BJ (cell line): ENCODE measurements at regions not wholly inside any gene's neighbourhood (a gene's known extent, or its start where the extent isn't known, plus 50 kb on each side); places are given as distances from the start of the nearest gene placed in this dataset.

Experiments
- CTCF ChIA-PET: fragments of 350-600 bp; formaldehyde crosslinking; extraction: SDS; loops from one replicate; lab custom pipeline; 2021; ENCODE audit warnings: antibody characterized with exemption, inconsistent platforms; lab: Yijun Ruan, JAX
- POLR2A ChIA-PET: fragments of 300-600 bp; sonication (Branson Sonifier 250); formaldehyde crosslinking; extraction: SDS; loops from one replicate; lab custom pipeline; 2021; ENCODE audit warnings: antibody characterized with exemption; lab: Charles Lee
- DNase-seq: peaks from one replicate; pipeline ENCODE4 v3.0.0-alpha.2; 2011; ENCODE audit warnings: low read depth
- H3K27me3 ChIP-seq: 2 replicates; pipeline ENCODE4 v1.6.0; 2011; ENCODE audit warnings: low read length; ENCODE audit not compliant: control insufficient read depth, insufficient read depth
- H3K36me3 ChIP-seq: 2 replicates; pipeline ENCODE4 v1.5.1; 2011; ENCODE audit warnings: low read length; ENCODE audit not compliant: control insufficient read depth, insufficient read depth
- H3K4me3 ChIP-seq: 2 replicates; pipeline ENCODE4 v1.5.1; 2011; ENCODE audit warnings: low read depth, mild to moderate bottlenecking, control low read depth, low read length
- TF ChIP-seq, protein P1 (sequence below): IDR thresholded peaks from 2 replicates; pipeline ENCODE4 v1.5.1; 2011; ENCODE audit warnings: low read depth, mild to moderate bottlenecking, control low read depth, inconsistent platforms, low read length, moderate library complexity; ENCODE audit not compliant: insufficient read depth

GRCh38 chr15:70209499-70209898 is 111.8 kb upstream of the TLE3 start:
- CTCF ChIA-PET: no interaction called here
- TF ChIP-seq, protein P1, sequence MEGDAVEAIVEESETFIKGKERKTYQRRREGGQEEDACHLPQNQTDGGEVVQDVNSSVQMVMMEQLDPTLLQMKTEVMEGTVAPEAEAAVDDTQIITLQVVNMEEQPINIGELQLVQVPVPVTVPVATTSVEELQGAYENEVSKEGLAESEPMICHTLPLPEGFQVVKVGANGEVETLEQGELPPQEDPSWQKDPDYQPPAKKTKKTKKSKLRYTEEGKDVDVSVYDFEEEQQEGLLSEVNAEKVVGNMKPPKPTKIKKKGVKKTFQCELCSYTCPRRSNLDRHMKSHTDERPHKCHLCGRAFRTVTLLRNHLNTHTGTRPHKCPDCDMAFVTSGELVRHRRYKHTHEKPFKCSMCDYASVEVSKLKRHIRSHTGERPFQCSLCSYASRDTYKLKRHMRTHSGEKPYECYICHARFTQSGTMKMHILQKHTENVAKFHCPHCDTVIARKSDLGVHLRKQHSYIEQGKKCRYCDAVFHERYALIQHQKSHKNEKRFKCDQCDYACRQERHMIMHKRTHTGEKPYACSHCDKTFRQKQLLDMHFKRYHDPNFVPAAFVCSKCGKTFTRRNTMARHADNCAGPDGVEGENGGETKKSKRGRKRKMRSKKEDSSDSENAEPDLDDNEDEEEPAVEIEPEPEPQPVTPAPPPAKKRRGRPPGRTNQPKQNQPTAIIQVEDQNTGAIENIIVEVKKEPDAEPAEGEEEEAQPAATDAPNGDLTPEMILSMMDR: no peak
- Histone ChIP-seq H3K36me3 (no peaks in the 10 kb centered on the region), H3K4me3 (no peak overlapping the region), H3K27me3 (peaks cover 6% of the 10 kb centered on the region)
- DNase-seq: no peak
- POLR2A ChIA-PET: no interaction called here

DNA sequence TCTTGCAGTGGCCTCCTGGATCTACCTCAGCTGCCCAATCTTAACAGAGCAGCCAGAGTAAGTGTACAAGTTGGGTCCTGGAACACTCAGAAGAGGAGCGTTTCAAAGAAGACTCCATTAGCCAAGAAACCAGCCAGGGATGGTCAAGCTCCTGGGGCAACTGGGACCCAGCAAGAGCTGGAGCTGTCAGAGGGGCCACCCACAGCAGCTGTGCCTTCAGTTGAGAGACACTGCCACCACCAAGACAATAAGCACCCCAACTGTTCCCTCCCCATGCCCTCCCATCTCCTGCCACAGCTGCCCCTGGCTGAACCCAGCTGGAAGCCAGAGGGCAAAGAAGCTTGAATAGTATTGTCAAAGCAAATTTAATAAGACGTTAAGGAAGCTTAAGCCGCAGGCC is 110.6 kb upstream of the TLE3 start:
- ChIA-PET CTCF (no interaction called here), POLR2A (interaction anchor here (0.6 kb wide), 1 partner anchor 10 kb away, joined by 4 read pairs; no protein-coding TSS in a partner anchor)
- H3K27me3 ChIP-seq: peaks cover 6% of the 10 kb centered on the region
- DNase-seq: no peak
- TF ChIP-seq, protein P1: no peak
- H3K36me3 ChIP-seq: no peaks in the 10 kb centered on the region
- H3K4me3 ChIP-seq: no peak overlapping the region

DNA sequence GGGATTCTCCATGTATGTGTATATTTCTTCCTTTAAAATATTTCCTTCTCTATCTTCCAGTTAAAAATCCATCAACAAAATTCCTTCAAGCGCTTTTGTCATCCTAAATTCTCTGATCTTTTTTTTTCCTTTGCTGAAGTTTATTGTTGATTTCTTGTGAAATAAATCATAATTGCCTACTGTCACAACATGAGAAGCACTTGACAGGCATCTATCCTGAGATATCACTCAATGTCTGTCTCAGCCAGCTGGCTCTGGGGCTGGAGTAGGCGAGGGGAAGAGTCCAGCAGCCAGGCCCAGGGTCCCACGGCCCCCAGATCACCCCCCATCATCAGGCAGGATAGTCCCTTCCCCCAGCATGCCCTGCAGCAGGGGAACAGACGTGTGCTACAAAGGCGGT is 109.0 kb upstream of the TLE3 start:
- ChIA-PET CTCF (no interaction called here), POLR2A (no interaction called here)
- TF ChIP-seq, protein P1: no peak
- H3K27me3 ChIP-seq: peaks cover 6% of the 10 kb centered on the region
- no peak for DNase-seq
- no peaks in the 10 kb centered on the region for H3K36me3 ChIP-seq
- H3K4me3 ChIP-seq: no peak overlapping the region

GRCh38 chr15:70204652-70205051 is 106.9 kb upstream of the TLE3 start:
- DNase-seq: no peak
- CTCF ChIA-PET: no interaction called here
- POLR2A ChIA-PET: no interaction called here
- TF ChIP-seq, protein P1: no peak
- H3K4me3 ChIP-seq: no peak overlapping the region
- H3K36me3 ChIP-seq: no peaks in the 10 kb centered on the region
- H3K27me3 ChIP-seq: peaks cover 10% of the 10 kb centered on the region

GRCh38 chr15:70203981-70204560 is 106.4 kb upstream of the TLE3 start:
- DNase-seq: no peak
- ChIA-PET CTCF (no interaction called here), POLR2A (no interaction called here)
- no peak overlapping the region for H3K4me3 ChIP-seq
- H3K36me3 ChIP-seq: no peaks in the 10 kb centered on the region
- TF ChIP-seq, protein P1: no peak
- peaks cover 10% of the 10 kb centered on the region for H3K27me3 ChIP-seq
